Endodermal cell (in vitro differentiated cells): ENCODE measurements at regions not wholly inside any gene's neighbourhood (a gene's known extent, or its start where the extent isn't known, plus 50 kb on each side); places are given as distances from the start of the nearest gene placed in this dataset.

Experiments used
- DNase-seq: peaks from one replicate; pipeline ENCODE4 v3.0.0-alpha.2; 2017
- H3K27ac ChIP-seq: 2 replicates; pipeline ENCODE4 v1.5.1; 2013; ENCODE audit warnings: mild to moderate bottlenecking, low read depth, low read length, moderate library complexity
- H3K27me3 ChIP-seq: 2 replicates; pipeline ENCODE4 v1.6.1; 2013; ENCODE audit warnings: mild to moderate bottlenecking, low read length, moderate library complexity; ENCODE audit not compliant: insufficient read depth, control insufficient read depth, poor library complexity, severe bottlenecking
- H3K36me3 ChIP-seq: 2 replicates; pipeline ENCODE4 v1.7.0; 2013; ENCODE audit warnings: mild to moderate bottlenecking, low read length, moderate library complexity; ENCODE audit not compliant: control insufficient read depth, insufficient read depth
- H3K4me1 ChIP-seq: one replicate; pipeline ENCODE4 v1.7.0; 2013; ENCODE audit warnings: low read length; ENCODE audit not compliant: control insufficient read depth, insufficient read depth
- H3K4me3 ChIP-seq: 2 replicates; pipeline ENCODE4 v1.5.1; 2013; ENCODE audit warnings: mild to moderate bottlenecking, low read length, moderate library complexity
- H3K9ac ChIP-seq: 2 replicates; pipeline ENCODE4 v1.6.1; 2013; ENCODE audit warnings: mild to moderate bottlenecking, low read length, moderate library complexity; ENCODE audit not compliant: poor library complexity, severe bottlenecking; ENCODE audit errors: extremely low read depth
- H3K9me3 ChIP-seq: 2 replicates; pipeline ENCODE4 v1.6.1; 2013; ENCODE audit warnings: mild to moderate bottlenecking, low read length, moderate library complexity; ENCODE audit not compliant: control insufficient read depth
- H3K27ac Mint-ChIP-seq: 2 replicates; pipeline ENCODE4 v1.8.0; 2020; ENCODE audit warnings: mixed read lengths
- H3K27me3 Mint-ChIP-seq: 2 replicates; pipeline ENCODE4 v1.8.0; 2021; ENCODE audit warnings: mild to moderate bottlenecking, mixed read lengths; ENCODE audit not compliant: insufficient read depth
- H3K36me3 Mint-ChIP-seq: 2 replicates; pipeline ENCODE4 v1.8.0; 2020; ENCODE audit warnings: low read depth, mixed read lengths
- H3K4me1 Mint-ChIP-seq: 2 replicates; pipeline ENCODE4 v1.8.0; 2020; ENCODE audit warnings: mixed read lengths
- H3K4me3 Mint-ChIP-seq: 2 replicates; pipeline ENCODE4 v1.8.0; 2020; ENCODE audit warnings: mild to moderate bottlenecking, moderate library complexity, mixed read lengths
- H3K9me3 Mint-ChIP-seq: 2 replicates; pipeline ENCODE4 v1.8.0; 2020; ENCODE audit warnings: mild to moderate bottlenecking, mixed read lengths
- WGBS, 2 experiments: methylation state at CpG; one replicate each; pipeline versions ENCODE4 v1.1.5 to v1.1.7; 2013; ENCODE audit warnings: missing lambda C conversion rate in 2 of 2, mixed read lengths in 1 of 2; ENCODE audit not compliant: insufficient coverage in 1 of 2, insufficient read length in 1 of 2; 5-methylcytosine and 5-hydroxymethylcytosine counted together
- TF ChIP-seq, protein P1 (sequence below): fragments of 200-600 bp; sonication (generic); conservative IDR thresholded peaks from 2 replicates; pipeline ENCODE4 v1.5.0; 2021; ENCODE audit warnings: antibody characterized with exemption, mild to moderate bottlenecking

DNA sequence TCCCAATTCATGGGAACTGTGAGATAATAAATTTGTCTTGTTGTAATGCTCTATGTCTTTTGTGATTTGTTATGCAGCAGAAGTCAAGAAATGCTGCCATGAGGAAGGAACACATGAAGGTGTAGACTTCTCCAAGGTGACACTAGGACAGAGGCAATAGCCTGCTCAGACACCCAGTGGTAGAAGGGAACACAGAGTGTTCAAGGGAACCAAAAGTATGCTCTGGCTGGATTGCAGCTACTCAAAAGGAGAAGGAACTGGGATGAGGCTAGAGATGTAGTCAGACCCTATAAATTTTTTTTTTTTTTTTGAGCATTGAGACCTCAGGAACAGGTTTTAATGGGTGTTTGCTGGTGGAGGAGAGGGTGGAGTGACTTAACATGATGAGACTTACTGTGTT lies 232.5 kb downstream of the PARP8 start:
- no peaks in the 10 kb centered on the region for H3K4me1 Mint-ChIP-seq
- H3K4me1 ChIP-seq: no peaks in the 10 kb centered on the region
- no peak overlapping the region for H3K4me3 Mint-ChIP-seq
- no peaks in the 10 kb centered on the region for H3K9me3 ChIP-seq
- H3K9ac ChIP-seq: no peak overlapping the region
- no peak overlapping the region for H3K4me3 ChIP-seq
- H3K36me3 ChIP-seq: no peaks in the 10 kb centered on the region
- DNase-seq: no peak
- no peaks in the 10 kb centered on the region for H3K27me3 ChIP-seq
- no peaks in the 10 kb centered on the region for H3K36me3 Mint-ChIP-seq
- H3K27me3 Mint-ChIP-seq: no peaks in the 10 kb centered on the region
- TF ChIP-seq, protein P1, sequence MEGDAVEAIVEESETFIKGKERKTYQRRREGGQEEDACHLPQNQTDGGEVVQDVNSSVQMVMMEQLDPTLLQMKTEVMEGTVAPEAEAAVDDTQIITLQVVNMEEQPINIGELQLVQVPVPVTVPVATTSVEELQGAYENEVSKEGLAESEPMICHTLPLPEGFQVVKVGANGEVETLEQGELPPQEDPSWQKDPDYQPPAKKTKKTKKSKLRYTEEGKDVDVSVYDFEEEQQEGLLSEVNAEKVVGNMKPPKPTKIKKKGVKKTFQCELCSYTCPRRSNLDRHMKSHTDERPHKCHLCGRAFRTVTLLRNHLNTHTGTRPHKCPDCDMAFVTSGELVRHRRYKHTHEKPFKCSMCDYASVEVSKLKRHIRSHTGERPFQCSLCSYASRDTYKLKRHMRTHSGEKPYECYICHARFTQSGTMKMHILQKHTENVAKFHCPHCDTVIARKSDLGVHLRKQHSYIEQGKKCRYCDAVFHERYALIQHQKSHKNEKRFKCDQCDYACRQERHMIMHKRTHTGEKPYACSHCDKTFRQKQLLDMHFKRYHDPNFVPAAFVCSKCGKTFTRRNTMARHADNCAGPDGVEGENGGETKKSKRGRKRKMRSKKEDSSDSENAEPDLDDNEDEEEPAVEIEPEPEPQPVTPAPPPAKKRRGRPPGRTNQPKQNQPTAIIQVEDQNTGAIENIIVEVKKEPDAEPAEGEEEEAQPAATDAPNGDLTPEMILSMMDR: no peak
- no peak overlapping the region for H3K27ac ChIP-seq
- H3K27ac Mint-ChIP-seq: no peak overlapping the region
- H3K9me3 Mint-ChIP-seq: no peaks in the 10 kb centered on the region

DNA sequence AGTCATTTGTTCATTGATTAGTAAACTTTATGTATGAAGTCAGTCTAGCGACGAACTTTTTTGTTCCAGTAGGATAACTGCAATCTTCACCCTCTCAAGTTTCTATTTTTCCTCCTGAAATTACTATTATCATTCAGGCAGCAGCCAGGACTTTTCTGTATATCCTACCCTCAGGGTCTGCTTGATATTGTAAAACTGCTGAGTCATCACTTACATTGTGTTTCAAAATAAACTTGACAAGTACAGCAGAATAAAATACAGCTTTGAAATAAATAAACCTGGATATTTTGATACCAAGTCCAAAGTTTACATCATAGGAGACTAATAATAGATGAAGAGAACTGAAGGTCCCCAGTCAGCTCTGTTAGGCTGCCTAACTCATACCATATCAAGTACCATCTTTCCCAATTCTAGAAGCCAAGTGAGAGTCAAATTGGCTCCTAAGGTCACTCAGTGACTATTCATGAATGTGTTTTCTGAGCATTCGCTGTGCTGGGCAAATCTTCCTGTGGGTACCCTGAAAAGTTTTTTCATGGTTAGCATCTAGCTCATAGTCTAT lies 234.6 kb downstream of the PARP8 start:
- Histone ChIP-seq H3K4me1 (no peaks in the 10 kb centered on the region), H3K27me3 (no peaks in the 10 kb centered on the region), H3K9me3 (no peaks in the 10 kb centered on the region), H3K4me3 (no peak overlapping the region), H3K9ac (no peak overlapping the region), H3K36me3 (no peaks in the 10 kb centered on the region), H3K27ac (no peak overlapping the region)
- TF ChIP-seq, protein P1: no peak
- WGBS, 2 experiments: 87 to 90% methylated on average over 2 to 3 of the region's 3 CpGs
- DNase-seq: no peak
- Mint-ChIP-seq H3K4me3 (no peak overlapping the region), H3K27me3 (no peaks in the 10 kb centered on the region), H3K4me1 (no peaks in the 10 kb centered on the region), H3K27ac (no peak overlapping the region), H3K36me3 (no peaks in the 10 kb centered on the region), H3K9me3 (no peaks in the 10 kb centered on the region)

DNA sequence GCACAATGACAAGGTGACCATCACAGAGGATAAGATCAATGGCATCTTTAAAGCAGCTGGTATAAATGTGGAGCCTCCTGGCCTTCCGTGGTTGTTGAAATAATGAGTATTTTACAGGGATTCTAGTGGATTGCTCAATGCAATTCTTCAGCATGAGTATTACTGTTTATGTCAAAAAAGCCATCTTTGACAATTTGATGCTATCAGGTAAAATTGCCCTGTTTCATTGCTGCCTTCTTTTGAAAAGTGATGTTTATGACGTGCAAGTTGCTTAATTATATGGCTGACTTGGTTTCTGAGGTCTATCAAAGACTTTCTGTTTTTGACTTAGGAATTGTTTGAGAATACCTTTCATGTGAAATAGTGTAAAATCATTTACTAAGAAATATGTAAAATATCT lies 237.2 kb downstream of the PARP8 start:
- Mint-ChIP-seq H3K36me3 (no peaks in the 10 kb centered on the region), H3K9me3 (no peaks in the 10 kb centered on the region), H3K27me3 (no peaks in the 10 kb centered on the region), H3K27ac (no peak overlapping the region), H3K4me1 (no peaks in the 10 kb centered on the region), H3K4me3 (no peak overlapping the region)
- 67 to 96% methylated on average over 1 to 2 of the region's 2 CpGs for WGBS, 2 experiments
- Histone ChIP-seq H3K36me3 (no peaks in the 10 kb centered on the region), H3K9ac (no peak overlapping the region), H3K4me3 (no peak overlapping the region), H3K9me3 (no peaks in the 10 kb centered on the region), H3K27ac (no peak overlapping the region), H3K4me1 (no peaks in the 10 kb centered on the region), H3K27me3 (no peaks in the 10 kb centered on the region)
- TF ChIP-seq, protein P1: no peak
- DNase-seq: no peak
